ENCODE measurements at regions not wholly inside any gene's neighbourhood (a gene's known extent, or its start where the extent isn't known, plus 50 kb on each side); places are given as distances from the start of the nearest gene placed in this dataset.

DNA sequence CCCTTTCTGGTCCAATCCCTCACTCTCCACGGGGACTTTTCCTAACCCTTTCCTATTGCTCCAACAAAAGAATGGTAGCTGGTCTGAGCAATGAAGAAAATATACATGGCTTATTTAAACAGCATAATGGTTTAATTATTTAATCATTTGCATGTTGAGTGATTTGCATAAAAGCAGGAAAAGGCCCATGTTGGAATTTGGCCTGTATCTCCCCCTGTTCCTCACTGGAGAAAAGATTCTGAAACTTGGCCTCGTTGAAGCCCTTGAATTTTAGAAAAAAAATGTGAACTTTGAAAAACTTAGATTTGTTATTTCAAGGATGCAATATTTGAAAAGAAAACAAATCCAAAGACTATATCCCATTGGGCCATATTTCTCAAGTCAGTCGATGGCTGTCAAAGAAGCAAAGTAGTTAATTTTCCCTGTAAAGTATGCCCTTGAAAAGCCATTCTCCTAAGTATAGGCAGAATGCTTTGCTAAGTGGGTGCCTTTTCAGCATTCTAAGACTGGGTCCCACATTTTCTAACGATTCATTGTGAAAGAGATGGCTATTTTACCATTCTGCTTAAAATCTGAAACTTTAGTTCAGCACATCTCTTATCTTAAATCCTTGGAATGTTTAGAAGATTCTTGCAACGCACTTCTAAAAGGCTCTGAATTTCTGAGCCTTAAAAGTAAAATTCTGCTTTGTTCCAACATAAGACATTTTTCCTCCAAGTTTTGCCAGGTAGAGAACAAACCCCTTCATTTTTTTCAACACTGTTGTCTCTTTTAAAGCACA, 428.8 kb downstream of the ARHGEF28 start:
- intact Hi-C loops (cut with DNase I) = no loop called here
- DNase-seq (ENCODE audit: low spot score) = no peak

DNA sequence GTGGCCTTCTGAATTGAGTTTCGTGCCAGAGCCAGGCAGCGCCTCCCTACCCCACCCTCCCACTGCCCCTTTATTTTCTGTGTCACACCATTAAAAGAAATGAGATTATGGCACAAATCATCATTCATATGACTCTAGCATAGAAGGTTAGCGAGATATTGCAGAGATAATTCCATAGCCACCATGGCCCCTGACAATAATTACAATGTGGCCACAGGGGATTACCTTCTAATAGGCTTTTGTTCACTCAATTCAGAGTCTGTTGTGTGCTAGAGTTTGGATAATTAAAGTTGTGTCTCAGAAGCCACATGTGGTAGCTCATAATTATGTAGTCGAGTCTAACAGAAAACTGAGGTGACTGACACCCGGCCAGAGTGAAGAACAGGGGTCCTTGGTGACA, 428.1 kb downstream of the ARHGEF28 start:
- intact Hi-C loops (cut with DNase I) = no loop called here
- DNase-seq (ENCODE audit: low spot score) = no peak

DNA sequence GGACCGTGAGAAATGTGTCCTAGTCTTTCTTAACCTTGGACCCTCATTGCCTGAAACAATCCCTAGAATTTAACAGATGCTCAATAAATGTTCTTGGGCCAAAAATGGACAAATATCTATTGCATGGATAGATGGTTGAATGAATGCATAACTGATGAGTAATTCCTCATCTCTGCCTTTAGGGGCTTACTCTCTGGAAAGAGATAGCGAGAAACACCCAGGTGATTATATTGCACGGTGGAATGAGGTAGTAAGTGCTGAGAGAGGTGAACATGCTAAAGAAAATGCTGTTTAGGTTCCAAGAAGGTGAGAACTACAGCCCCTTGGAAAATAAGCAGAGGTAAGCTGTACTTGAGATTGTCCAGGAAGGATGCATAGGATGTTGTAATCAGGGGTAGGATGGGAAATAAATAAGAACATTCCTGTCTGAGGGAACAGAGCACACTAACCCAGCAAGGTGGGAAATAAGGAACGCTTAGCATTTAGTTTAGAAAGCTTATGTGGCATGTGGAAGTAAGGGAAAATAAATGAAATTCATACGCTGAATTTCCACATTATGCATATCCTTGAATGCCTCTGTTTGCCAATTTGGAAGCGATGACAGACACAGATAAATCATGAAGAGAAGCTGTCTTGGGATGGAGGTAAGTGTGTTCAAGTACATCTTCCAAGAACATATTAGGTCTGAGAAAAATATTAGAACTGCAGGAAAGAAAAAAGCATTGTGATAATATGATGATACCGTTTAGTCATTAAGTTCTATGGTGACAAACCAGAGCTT, 426.6 kb downstream of the ARHGEF28 start:
- DNase-seq (ENCODE audit: low spot score) = no peak
- intact Hi-C loops (cut with DNase I) = no loop called here

DNA sequence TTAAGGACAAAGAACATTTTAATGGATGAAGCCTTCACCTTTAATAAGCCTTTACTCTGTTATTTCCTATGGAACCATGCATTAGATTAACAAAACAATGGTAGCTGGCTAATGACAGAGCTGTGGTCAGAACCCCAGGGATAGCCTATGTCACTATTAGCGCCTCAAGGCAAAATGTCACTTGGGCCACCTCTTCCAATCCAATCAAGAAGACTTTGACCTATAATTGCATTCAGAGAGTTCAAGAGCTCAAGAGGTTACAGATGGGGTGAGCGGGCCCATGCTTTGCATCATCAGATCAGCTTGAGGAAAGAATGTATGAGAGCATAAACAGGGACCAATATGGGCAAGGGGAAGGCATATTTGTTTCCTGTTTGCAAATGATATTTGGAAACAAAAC, 425.1 kb downstream of the ARHGEF28 start:
- intact Hi-C loops (cut with DNase I) = no loop called here
- no peak for DNase-seq (ENCODE audit: low spot score)

DNA sequence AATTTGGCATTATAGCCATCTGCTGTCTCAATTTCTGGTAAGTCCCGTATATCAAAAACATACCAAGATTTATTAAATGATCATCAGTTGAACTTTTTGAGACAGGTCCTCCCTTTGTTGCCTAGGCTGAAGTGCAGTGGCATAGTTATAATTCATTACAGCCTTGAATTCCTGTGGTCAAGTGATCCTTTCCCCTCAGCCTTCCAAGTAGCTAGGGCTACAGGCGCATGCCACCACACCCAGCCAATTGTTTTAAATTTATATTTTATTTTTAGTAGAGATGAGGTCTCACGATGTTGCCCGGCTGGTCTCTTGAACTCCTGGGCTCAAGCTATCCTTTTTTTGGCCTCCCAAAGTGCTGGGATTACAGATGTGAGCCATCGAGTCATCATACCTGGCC, 418.9 kb downstream of the ARHGEF28 start:
- DNase-seq (ENCODE audit: low spot score) = no peak
- intact Hi-C loops (cut with DNase I) = no loop called here

DNA sequence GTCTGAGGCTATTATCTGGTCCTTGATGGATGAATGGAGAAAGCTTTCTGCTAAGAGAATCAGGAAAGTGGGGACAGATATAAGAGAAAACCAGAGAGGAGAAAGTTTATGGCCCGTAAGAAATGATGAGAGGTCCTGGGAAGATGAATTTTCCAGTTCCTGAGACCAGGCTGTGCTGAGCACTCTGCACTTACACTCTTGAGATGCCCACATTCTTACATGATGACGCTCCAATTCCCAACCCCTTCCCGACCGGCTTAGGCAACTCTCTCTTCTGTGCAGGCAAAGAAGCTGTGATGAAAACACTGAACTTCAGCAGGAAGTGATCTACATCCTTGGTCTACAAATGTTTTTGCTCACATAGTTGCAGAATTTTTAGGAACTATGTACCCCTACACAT, 417.0 kb downstream of the ARHGEF28 start:
- DNase-seq (ENCODE audit: low spot score) = no peak
- intact Hi-C loops (cut with DNase I) = no loop called here

DNA sequence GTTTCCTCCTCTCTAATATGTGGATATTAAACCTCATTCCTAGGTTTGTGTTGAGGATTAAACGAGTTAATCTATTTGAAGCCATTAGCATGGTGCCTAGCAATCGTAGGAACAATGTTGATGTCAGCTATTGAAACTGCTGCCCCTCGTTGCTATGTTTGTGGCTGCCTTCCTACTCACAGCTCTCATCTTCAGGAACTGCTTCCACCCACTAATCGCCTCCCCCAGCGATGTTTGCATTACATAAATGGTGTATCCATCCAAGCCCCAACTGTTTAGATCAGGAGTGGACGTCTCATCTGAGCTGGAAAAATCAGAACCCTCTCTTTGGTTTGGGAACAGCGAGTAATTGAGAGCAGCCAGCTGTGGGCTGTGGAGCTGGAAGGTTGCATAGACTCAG, 416.6 kb downstream of the ARHGEF28 start:
- no peak for DNase-seq (ENCODE audit: low spot score)
- intact Hi-C loops (cut with DNase I) = no loop called here

DNA sequence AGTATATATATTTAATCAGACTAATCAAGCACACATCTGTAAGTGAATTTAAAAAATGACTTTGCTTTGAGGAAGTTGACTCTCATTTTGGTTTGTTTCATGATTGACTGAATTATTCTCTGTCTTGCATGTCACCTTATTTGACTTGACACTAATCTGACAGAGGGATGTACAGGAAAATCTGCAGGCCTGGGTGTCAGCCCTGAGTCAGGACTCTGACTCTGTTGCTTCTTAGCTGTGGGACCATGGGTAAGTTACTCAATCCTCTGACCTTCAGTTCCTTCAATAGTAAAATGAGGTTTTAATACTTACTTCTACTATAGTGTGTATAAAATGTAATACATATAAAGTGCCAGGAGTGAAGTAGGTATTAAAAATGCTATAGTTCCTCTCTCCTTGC, 415.9 kb downstream of the ARHGEF28 start:
- DNase-seq (ENCODE audit: low spot score) = no peak

DNA sequence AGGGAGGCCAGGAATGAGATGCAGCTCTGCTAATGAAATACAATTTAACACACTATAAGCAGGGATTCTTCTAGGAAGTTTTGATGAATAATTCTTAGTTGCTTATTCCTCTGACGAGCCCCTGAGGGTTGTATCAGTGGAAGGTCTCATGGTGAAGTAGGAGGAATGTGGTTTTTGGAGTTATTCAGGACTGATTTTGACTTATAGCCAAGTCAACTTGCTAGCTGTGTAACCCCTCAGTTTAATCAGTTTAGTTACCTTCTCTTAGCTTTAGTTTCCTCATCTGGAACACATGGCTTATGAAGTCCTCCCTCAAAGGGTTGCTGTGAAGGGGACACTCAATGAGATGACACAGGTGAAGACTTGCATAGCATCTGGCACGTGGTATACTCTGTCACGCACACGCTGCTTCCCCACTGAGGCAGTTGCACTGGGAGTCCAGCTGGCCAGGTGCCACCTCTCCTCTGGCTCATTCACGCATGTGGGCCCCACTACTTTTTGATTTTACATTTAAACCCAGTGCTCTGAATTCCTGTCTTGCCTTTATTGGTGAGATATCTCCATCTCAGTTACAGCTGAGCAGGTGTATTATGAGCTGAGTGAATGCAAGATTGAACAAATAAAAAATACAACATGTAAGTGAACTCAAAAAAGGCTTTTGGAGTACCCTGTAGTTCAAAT, 415.0 kb downstream of the ARHGEF28 start:
- intact Hi-C loops (cut with DNase I) = no loop called here

More for the DNA sequence above, 415.9 kb downstream of the ARHGEF28 start:
- intact Hi-C loops (cut with DNase I) = no loop called here

DNA sequence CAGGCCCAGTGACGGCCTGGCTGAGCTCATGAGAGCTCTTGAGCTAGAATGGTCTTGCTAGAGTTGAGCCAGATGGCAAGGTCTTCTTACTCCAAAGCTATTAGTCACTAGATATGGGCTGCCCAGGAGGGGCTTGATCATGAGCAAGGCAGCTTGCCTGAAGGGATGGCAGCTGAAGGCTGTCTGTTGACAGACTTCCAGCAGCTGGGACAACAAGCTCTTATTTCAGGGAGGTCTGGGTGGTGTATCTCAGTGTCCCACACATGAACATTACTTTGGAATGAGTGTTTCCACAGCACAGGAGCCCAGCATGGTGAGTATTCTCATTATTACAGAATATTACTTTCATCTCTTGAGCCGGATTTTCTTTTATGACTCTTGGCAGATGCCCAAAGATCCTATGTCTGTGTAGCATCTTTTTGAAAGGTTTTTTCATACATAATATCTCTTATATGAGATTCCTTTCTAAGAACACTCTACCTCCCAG, 414.1 kb downstream of the ARHGEF28 start:
- DNase-seq (ENCODE audit: low spot score) = no peak
- intact Hi-C loops (cut with DNase I) = no loop called here

More for the DNA sequence above, 415.0 kb downstream of the ARHGEF28 start:
- no peak for DNase-seq (ENCODE audit: low spot score)

DNA sequence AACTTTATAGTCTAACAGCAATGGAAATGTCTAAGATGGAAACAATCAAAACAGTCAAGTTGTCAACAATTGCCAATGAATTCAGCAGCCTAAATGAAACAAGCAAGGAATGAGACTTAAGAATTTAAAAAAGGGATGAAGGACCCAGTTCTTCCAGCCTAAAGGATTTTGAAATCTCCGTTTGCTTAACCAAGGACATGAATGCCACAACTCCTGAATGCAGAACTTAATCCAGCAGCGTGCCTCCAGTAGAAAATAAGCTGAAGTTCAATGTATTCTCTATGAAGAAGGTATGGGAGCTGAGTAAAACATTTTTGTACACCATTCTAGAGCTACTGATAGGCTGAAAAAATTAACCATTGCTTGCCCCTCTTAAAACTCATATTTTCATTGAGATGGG, 411.3 kb downstream of the ARHGEF28 start:
- DNase-seq (ENCODE audit: low spot score) = no peak
- intact Hi-C loops (cut with DNase I) = loop anchor here (10.0 kb wide), 2 partner anchors 133 to 357 kb away; no protein-coding TSS in a partner anchor

DNA sequence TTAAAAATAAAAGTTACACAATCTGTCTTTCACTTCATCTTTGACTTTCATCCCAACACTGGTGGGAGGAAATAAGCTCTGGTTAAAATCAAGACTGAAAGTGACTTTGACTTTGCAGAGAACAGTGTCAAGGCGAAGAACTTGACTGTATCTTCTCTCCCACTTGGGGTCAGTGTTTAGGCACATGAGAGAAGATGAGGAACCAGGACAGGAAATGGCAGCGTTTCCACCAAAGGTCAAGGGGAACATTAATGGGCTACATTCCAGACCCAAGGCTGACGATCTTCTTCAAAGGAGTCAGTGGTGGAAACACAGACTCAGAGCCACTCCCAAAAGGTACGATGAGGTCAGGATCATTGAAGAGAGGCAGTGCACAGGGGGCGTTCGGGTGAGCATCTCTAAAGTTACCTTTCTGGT, 409.5 kb downstream of the ARHGEF28 start:
- DNase-seq (ENCODE audit: low spot score) = no peak
- intact Hi-C loops (cut with DNase I) = loop anchor here (2.0 to 10.0 kb wide), 3 partner anchors 131 to 607 kb away; no protein-coding TSS in a partner anchor

DNA sequence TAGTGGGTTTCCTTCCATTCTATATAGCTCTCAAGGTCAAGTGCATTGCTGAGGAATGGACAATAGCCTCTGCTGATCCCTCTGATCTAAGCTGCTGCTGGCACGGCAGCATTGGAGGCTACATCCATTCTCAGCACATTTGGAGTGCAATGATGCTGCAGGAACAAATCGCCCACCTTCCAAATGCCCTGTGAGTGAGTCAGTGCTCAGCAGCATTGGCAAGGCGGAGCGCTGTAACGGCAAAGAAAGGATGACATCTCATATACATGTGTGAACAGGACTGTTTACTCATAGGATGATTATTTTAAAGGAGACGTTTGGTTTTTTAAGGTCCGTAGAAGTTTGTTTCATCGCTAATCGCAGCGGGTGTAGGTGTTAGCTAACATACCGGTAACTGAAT, 408.7 kb downstream of the ARHGEF28 start:
- no peak for DNase-seq (ENCODE audit: low spot score)
- intact Hi-C loops (cut with DNase I) = loop anchor here (2.0 to 10.0 kb wide), 3 partner anchors 130 to 608 kb away; no protein-coding TSS in a partner anchor

DNA sequence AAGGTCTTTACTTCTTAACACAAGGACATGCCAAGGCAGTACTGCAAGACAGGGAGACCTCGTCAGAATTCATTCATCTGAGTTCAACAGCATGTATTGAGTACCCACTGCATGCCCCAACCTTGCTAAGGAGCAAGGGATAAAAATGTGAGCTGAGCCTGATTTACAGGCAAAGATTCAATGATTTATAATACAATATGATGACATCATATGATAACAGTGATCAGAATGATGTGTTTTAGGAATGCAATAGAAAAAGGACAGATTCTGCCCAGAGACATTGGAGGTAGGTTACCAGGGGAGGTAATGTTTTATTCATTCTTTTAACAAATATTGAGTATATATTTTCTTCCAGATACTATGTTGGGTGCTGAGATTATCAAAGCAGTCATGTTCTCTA, 406.6 kb downstream of the ARHGEF28 start:
- no peak for DNase-seq (ENCODE audit: low spot score)
- intact Hi-C loops (cut with DNase I) = loop anchor here (10.0 kb wide), 2 partner anchors 128 to 362 kb away; no protein-coding TSS in a partner anchor

DNA sequence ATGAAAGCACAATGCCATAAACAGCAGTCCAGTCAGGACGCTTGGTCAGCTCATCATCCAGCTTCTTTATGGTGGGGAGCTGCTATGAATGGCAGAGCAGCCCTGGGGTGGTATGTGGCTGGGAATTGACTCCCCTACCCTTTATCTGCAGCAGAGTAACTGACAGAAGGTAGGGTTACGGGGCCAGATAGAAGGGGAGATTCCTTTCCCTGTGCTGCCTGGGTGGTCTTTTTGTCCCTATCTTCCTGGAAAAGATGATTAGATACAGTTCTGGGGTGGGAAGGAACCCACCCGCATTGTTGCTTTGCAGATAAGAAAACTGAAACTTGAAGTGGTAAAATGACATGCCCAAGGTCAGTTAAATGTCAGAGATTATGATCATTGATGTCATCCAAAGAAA, 405.5 kb downstream of the ARHGEF28 start:
- intact Hi-C loops (cut with DNase I) = loop anchor here (10.0 kb wide), 2 partner anchors 127 to 363 kb away; no protein-coding TSS in a partner anchor

DNA sequence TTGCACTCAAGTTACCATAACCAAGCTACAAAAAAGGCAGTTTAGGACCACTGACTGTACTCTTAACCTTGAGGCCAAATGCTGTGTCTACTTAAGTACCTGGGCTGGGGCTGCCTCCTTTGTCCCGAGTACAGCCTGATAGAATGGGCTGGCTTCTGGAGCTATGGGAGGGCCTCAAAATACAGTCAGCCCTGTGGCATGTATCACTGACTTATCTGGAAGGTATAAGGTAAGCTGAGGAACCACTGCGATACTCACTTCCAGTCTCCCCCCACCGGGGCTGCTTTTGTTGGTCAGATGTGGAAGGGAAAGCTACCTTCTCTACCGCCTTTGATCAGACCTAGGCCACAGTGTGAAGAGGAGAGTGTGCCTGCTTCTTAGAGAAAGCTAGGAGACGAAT, 404.8 kb downstream of the ARHGEF28 start:
- no peak for DNase-seq (ENCODE audit: low spot score)
- intact Hi-C loops (cut with DNase I) = loop anchor here (10.0 kb wide), 2 partner anchors 126 to 364 kb away; no protein-coding TSS in a partner anchor

More for the DNA sequence above, 405.5 kb downstream of the ARHGEF28 start:
- no peak for DNase-seq (ENCODE audit: low spot score)

DNA sequence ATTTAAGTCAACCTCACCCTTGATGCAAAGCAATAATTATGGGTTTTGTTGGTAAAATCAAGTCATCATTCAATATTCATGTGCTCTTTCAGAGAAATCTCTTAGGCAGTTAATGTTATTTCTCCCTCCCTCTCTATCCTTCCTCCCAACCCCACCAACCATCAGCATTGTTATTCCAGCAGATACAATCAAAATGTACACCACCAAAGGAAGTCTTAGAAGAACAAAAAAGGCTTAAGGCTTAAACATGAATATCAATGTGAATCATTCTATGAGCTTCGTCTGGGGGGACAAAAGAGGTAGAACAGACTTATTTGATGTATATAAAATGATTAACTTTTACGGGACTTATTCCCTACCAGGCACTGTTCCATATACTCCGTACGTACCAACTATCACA, 404.4 kb downstream of the ARHGEF28 start:
- intact Hi-C loops (cut with DNase I) = loop anchor here (10.0 kb wide), 2 partner anchors 126 to 364 kb away; no protein-coding TSS in a partner anchor
- DNase-seq (ENCODE audit: low spot score) = no peak

DNA sequence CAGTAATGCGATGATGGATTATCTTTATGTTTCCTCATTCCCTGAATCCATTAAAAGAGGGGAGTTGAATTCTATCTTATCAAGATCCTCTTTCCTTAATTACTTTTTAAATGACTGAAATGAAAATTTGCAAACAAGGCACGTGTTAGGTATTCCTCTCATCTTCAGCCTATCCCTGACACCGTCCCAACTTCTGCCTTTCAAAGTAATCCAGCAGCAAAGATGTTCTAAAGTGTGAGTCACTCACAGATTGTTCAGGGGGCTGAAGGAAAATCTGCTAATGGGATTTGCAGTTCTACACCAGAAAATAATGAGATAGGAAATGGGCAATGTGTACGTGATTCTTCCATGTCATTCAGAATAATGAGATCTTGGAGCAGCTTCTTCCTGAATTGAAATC, 403.0 kb downstream of the ARHGEF28 start:
- intact Hi-C loops (cut with DNase I) = no loop called here
- DNase-seq (ENCODE audit: low spot score) = no peak

DNA sequence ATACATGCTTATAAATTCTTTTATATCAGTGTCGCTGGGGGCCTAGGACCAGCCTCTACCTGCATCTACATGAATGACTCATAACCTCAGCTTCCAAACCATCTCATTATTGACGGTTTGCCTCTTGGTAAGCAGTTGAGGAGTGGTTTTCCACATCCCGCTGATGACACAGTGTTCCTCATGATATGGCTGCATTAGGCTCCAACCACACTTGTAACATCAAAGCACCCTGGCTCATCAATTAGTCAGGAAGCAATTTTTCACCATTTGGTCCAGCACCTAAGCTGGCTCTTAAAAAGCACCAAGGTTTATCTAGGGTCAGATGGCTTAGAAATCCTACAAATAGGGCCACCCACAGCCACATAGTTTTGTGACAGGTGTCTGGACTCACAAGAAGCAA, 402.4 kb downstream of the ARHGEF28 start:
- intact Hi-C loops (cut with DNase I) = no loop called here
- DNase-seq (ENCODE audit: low spot score) = no peak
